Liver (tissue), 3 donors: ENCODE measurements at regions not wholly inside any gene's neighbourhood (a gene's known extent, or its start where the extent isn't known, plus 50 kb on each side); places are given as distances from the start of the nearest gene placed in this dataset.

Experiments
- CTCF ChIP-seq: fragments of 150-350 bp; IDR thresholded peaks from 2 replicates; pipeline ENCODE4 v1.5.1; 2017; ENCODE audit warnings: improper control_type of control experiment, low read depth, low read length; ENCODE audit not compliant: missing input control
- EGR1 ChIP-seq, 2 donors: IDR thresholded peaks; 2 replicates each; pipeline ENCODE4 v1.6.1; 2016 to 2018; ENCODE audit warnings: antibody characterized with exemption in 2 of 2, low read depth in 2 of 2
- FOXA1 ChIP-seq: IDR thresholded peaks from 2 replicates; pipeline ENCODE4 v1.6.1; 2016; ENCODE audit warnings: antibody characterized with exemption
- GABPA ChIP-seq, 2 donors: IDR thresholded peaks in 1 of 2; conservative IDR thresholded peaks in 1 of 2; 2 replicates each; pipeline ENCODE4 v1.6.1; 2016; ENCODE audit warnings: antibody characterized with exemption in 2 of 2, mild to moderate bottlenecking in 1 of 2, moderate library complexity in 1 of 2
- HNF4G ChIP-seq: IDR thresholded peaks from 2 replicates; pipeline ENCODE4 v1.6.1; 2016; ENCODE audit warnings: antibody characterized with exemption
- JUND ChIP-seq, 2 donors: IDR thresholded peaks; 2 replicates each; pipeline ENCODE4 v1.6.1; 2016; ENCODE audit warnings: antibody characterized with exemption in 2 of 2
- MAX ChIP-seq: IDR thresholded peaks from 2 replicates; pipeline ENCODE4 v1.6.1; 2016; ENCODE audit warnings: antibody characterized with exemption
- NR2F2 ChIP-seq: IDR thresholded peaks from 2 replicates; pipeline ENCODE4 v1.6.1; 2016; ENCODE audit warnings: antibody characterized with exemption
- RAD21 ChIP-seq, 2 donors: IDR thresholded peaks; 2 replicates each; pipeline ENCODE4 v1.6.1; 2016; ENCODE audit warnings: antibody characterized with exemption in 2 of 2, mild to moderate bottlenecking in 2 of 2
- RXRA ChIP-seq, 2 donors: IDR thresholded peaks; 2 replicates each; pipeline ENCODE4 v1.6.1; 2017 to 2018; ENCODE audit warnings: antibody characterized with exemption in 2 of 2, mild to moderate bottlenecking in 1 of 2
- TAF1 ChIP-seq: conservative IDR thresholded peaks from 2 replicates; pipeline ENCODE4 v1.6.1; 2016; ENCODE audit warnings: antibody characterized with exemption, mild to moderate bottlenecking
- YY1 ChIP-seq: IDR thresholded peaks from 2 replicates; pipeline ENCODE4 v1.6.1; 2016; ENCODE audit warnings: antibody characterized with exemption, mild to moderate bottlenecking
- ZBTB33 ChIP-seq: IDR thresholded peaks from 2 replicates; pipeline ENCODE4 v1.6.1; 2016; ENCODE audit warnings: antibody characterized with exemption
- donor health status: healthy.
- donor health status: healthy.

GRCh38 chr1:239792157-239792556 lies 299.5 kb upstream of the FMN2 start:
- TF ChIP-seq CTCF (no peak), ZBTB33 (no peak), RAD21 (IDR thresholded peaks at IDR 0.05) (no peak), YY1 (no peak), JUND (IDR thresholded peaks at IDR 0.05) (no peak), EGR1 (IDR thresholded peaks at IDR 0.05; ENCODE audit: low read depth in 2 of 2) (no peak), HNF4G (no peak), MAX (no peak), FOXA1 (no peak), GABPA (IDR thresholded peaks at IDR 0.05 in 1 of 2, conservative IDR thresholded peaks at IDR 0.05 in 1 of 2) (no peak), TAF1 (no peak), RXRA (IDR thresholded peaks at IDR 0.05) (no peak), NR2F2 (no peak)
